HG03520 (cell line): ENCODE measurements at regions not wholly inside any gene's neighbourhood (a gene's known extent, or its start where the extent isn't known, plus 50 kb on each side); places are given as distances from the start of the nearest gene placed in this dataset.
"Not testable (repeated sequence)": the region's sequence is repeated elsewhere in the genome, so short reads cannot be mapped to it uniquely, and the experiment has no call there.

ENCODE experiments used
- ATAC-seq: cut with Tn5 transposase; IDR thresholded peaks from one replicate; pipeline ENCODE4 v1.9.1; 2021; ENCODE audit warnings: mild to moderate bottlenecking, moderate library complexity; ENCODE audit not compliant: unreplicated experiment

- ATAC-seq: no peak
Observed at GRCh38 chr5:96112123-96112670, 150.5 kb upstream of the ELL2 start.

DNA sequence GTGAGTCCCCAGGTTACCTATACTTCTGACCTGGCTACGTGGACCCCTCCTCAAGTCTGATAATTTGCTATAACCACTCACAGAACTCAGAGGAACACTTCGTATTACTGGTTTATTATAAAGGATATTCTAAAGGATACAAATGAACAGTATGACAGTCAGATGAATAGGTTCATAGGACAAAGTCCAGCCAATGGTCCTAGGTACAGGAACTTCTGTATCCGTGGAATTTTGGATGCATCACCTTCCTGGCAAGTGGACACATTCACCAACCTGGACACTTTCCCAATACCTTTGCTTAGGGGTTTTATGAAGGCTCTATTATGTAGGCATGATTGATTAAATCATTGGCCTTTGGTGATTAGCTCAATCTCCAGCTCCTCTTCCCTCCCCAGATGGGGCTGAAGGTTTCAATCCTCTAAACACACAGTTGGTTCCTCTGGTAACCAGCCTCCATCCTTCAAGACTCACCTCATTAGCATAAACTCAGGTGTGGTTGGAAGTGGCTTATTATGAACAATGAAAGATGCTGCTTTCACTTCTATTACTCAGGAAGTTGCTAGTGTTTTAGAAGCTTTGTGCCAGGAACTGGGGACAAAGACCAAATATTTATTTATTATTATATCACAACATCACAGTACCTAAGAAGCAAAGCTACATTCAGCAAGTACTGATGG lies 149.6 kb upstream of the ELL2 start:
- no peak for ATAC-seq

- ATAC-seq: no peak
Observed at GRCh38 chr5:96110300-96110699, 148.6 kb upstream of the ELL2 start.

DNA sequence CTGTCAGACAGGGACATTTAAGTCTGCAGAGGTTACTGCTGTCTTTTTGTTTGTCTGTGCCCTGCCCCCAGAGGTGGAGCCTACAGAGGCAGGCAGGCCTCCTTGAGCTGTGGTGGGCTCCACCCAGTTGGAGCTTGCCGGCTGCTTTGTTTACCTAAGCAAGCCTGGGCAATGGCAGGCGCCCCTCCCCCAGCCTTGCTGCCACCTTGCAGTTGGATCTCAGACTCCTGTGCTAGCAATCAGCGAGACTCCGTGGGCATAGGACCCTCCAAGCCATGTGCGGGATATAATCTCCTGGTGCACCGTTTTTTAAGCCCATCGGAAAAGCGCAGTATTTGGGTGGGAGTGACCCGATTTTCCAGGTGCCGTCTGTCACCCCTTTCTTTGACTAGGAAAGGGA lies 147.0 kb upstream of the ELL2 start:
- not testable (repeated sequence) for ATAC-seq

- not testable (repeated sequence) for ATAC-seq
Observed at GRCh38 chr5:96103829-96104228, 142.2 kb upstream of the ELL2 start.

- no peak for ATAC-seq
Observed at GRCh38 chr5:96101358-96102089, 139.9 kb upstream of the ELL2 start.

DNA sequence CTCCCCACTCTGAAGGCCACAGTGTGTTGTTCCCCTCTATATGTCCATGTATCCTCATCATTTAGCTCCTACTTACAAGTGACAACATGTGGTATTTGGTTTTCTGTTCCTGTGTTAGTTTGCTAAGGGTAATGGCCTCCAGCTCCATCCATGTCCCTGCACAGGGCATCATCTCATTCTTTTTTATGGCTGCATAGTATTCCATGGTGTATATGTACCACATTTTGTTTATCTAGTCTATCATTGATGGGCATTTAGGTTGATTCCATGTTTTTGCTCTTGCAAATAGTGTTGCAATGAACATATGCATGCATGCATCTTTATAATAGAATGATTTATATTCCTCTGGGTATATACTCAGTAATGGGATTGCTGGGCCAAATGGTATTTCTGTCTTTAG lies 135.8 kb upstream of the ELL2 start:
- not testable (repeated sequence) for ATAC-seq

DNA sequence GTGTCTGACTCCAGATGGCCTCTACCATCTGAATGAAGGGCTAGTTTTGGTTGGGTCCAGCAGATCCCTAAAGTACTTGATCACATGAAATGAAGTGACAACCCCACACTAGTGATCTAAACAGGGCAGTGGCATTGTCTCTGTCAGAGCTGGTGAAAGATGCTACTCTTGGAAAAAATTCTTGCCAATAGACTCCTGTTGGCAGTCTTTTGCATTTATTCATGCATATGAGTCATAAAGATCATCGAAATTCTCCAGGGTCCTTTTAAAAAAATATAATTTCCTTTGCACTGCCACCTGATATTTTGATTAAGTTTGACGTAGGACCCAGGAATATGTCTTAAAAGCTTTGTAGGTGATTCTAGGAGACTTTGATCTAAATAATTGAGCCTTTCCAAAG lies 135.1 kb upstream of the ELL2 start:
- ATAC-seq: no peak

DNA sequence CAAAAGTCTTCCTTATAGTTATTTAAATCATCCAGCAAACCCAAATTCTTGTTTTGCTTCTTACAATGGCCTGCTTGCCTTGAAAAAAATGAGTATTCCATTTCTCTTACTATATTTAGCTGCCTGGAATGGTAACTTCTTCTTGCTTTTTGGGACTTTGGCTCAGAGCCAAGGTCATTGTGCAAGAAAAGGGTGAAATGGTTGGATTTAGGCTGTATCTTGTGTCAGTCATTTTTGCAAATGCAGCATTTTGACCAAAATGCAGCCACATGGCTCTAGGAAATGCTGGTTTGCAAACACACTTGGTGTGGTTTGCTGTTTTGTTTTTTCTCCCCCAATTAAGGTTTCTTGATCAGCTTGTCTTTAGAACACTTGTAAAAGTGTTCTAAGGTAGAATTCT lies 133.3 kb upstream of the ELL2 start:
- no peak for ATAC-seq

- ATAC-seq: no peak
Observed at GRCh38 chr5:96093890-96094381, 132.3 kb upstream of the ELL2 start.

- no peak for ATAC-seq
Observed at GRCh38 chr5:96093340-96093739, 131.7 kb upstream of the ELL2 start.

- no peak for ATAC-seq
Observed at GRCh38 chr5:96091874-96092273, 130.2 kb upstream of the ELL2 start.

- no peak for ATAC-seq
Observed at GRCh38 chr5:96090215-96090614, 128.6 kb upstream of the ELL2 start.

GRCh38 chr5:96088706-96089498 lies 127.3 kb upstream of the ELL2 start:
- no peak for ATAC-seq

GRCh38 chr5:96087939-96088338 lies 126.3 kb upstream of the ELL2 start:
- no peak for ATAC-seq

GRCh38 chr5:96084874-96085506 lies 123.3 kb upstream of the ELL2 start:
- no peak for ATAC-seq

- no peak for ATAC-seq
Observed at GRCh38 chr5:96083361-96083881, 121.8 kb upstream of the ELL2 start.

- no peak for ATAC-seq
Observed at GRCh38 chr5:96081276-96081858, 119.7 kb upstream of the ELL2 start.

DNA sequence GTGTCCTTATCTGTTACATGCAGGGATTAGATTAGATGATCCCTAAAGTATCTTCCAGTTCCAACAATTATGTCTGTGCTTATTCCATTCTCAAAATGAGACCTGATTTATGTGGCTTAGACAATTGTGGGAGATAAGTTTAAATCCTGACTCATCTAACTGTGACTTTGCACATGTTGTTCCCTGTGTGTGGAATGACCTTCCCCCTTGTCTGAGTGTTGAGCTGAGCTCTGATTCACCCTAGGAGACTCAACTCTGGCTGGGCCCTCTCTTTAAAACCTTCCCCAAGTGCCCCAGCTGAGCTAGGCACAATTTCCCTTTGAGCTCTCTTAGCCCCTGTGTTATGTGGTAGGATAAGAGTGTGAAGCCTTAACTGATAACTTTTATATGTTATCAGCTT lies 118.9 kb upstream of the ELL2 start:
- no peak for ATAC-seq

DNA sequence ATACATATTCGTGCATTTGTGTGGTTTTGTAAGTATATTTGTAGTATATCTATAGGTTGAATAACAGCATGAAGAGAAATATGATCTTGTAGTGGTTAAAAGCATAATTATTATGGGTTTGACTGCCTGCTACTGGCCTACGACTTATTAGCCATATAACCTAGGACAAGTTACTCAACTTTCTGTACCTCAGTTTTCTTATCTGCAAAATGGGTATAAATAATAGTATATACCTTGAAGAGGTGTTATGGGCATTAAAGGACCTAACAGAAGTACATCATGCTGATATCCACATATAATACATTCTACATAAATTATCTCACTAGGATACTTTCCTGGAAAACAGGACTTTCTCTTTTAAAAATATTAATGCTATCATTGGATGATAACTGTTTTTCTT lies 118.3 kb upstream of the ELL2 start:
- no peak for ATAC-seq
